Stimulated activated CD4-positive, alpha-beta T cell treated with anti-CD3 and anti-CD28 coated beads, Interleukin-1b, Interleukin-23, amount 100 ng/mL, for 48 hours (primary cell): ENCODE measurements at regions not wholly inside any gene's neighbourhood (a gene's known extent, or its start where the extent isn't known, plus 50 kb on each side); places are given as distances from the start of the nearest gene placed in this dataset.

ENCODE experiments used
- DNase-seq: peaks from one replicate; pipeline ENCODE4 v3.0.0-alpha.2; 2020

- DNase-seq = no peak
These were observed 193.4 kb upstream of the PDE1C start for GRCh38 chr7:32263611-32264010.

GRCh38 chr7:32262315-32262714 lies 192.1 kb upstream of the PDE1C start:
- no peak for DNase-seq

DNA sequence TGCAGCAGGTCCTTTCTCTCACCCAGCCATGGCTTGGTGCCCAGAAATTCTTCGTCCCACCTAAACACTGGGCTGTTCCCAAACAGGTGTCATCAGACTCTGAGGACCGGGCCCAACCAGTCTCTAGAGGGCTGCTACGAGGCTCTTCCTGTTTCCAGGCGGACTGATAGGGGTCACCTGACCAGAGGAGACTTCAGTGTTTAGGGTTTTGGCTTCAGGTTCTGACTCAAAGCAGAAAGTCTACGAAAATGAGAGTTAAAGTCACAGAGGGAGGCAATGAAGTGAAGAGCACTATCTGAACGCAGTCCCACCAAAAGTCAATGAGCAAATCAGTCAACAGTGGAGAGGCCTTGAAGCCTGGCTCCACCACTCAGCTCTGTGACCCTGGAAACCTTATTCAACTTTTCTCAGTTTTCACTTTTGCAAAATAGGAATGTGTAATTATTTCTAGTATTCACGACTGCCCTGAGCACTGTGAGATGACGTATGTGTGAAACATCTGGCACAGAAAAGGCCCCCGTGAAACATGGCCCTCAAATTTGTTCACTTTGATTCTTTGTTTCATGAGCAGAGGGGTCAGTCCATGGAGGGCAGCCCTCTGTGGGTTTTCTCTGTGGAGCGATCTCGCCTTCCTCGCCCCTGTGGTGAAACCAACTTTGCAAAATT lies 189.9 kb upstream of the PDE1C start:
- no peak for DNase-seq

DNA sequence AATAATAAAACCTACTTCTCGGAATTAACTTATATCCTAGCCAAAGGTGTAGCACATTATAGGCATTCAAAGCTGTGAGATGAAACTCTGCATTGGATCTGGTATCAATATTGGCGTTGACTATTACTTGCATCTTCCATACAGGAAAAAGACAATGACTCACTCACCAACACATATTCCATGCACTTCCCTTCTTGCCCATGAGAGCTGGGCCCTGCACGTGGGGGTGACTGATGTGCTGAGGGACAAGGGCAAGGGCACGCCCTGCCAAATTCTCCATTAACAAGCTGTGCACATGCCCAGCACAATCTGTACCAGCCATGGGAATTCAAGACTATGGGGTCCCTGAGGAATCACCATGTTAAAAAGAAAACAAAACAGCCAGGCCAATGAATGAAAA lies 188.1 kb upstream of the PDE1C start:
- DNase-seq = no peak

DNA sequence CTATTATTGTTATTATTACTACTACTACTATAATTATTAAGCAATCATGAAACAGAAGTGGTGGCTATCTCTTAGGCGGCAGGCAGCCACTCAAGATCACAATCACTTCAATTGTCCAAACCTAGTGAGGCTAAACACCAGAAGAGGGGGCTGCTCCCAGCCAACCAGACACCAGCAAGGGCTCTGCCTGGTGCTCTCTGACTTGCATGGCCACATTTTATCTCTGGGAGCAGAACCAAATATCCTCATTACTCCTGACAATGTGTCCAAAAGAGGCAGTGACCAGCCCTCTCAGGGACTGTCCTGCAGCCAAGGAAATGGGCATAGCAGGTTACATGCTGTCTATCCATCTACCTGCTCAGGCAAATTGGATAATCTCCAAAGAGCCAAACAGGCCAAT lies 187.4 kb upstream of the PDE1C start:
- DNase-seq = no peak

DNA sequence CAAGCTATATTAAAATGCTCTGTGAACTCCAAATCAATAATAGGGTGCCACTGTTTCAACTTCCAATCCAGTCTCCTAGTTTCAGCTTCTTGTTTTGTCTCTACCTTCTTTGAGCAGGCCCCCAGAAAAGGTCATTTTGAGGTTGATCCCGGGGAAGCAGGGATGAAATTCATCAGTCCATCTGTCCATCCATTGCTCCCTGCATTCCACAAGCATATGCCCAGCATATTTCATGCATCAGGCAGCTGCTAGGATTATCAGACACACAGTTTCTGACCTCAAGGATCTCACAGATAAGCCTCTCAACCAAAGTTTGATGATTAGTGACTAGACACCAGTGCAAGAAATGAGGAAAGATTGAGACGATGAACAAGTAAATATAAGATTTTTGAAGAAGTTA lies 186.6 kb upstream of the PDE1C start:
- DNase-seq = no peak

- no peak for DNase-seq
These were observed 186.2 kb upstream of the PDE1C start for GRCh38 chr7:32256376-32256775.

- DNase-seq = no peak
These were observed 184.8 kb upstream of the PDE1C start for GRCh38 chr7:32255036-32255435.

DNA sequence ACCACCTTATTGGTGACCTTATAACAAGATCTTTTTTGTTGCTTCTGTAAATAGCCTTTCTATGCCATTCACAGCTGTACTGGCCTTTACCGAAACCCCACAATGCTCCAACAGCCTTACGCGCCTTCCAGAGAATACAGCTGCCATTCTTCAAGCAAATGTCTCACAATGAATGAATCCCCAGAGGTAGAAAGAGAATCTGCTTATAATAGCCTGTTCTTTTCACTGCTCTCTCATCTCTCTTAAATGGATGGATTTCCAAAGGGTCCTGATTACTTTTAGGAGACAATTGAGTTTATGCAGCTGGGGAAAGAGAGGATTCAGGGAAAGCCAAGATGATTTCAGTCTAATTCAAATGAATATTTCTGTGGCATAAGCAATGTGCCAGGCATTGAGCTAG lies 183.1 kb upstream of the PDE1C start:
- DNase-seq = no peak

DNA sequence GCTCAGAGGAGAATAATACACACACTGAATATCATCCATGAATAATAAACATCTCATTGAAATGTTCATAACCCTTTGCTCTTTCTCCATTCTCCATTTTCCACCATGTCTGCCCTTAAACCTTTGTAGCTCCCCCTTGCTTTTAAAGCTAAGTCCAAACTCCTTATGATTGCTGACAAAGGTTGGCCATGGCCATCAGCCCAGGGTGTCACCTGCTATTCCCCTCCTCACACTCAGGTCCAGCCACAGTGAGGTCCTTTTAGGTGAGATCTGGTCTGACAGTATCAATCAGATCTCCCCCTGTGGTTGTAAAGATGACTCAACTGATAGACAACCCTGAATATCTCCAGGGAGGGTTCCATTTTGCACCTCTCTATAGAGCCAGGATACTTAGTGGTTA lies 181.5 kb upstream of the PDE1C start:
- DNase-seq = no peak

DNA sequence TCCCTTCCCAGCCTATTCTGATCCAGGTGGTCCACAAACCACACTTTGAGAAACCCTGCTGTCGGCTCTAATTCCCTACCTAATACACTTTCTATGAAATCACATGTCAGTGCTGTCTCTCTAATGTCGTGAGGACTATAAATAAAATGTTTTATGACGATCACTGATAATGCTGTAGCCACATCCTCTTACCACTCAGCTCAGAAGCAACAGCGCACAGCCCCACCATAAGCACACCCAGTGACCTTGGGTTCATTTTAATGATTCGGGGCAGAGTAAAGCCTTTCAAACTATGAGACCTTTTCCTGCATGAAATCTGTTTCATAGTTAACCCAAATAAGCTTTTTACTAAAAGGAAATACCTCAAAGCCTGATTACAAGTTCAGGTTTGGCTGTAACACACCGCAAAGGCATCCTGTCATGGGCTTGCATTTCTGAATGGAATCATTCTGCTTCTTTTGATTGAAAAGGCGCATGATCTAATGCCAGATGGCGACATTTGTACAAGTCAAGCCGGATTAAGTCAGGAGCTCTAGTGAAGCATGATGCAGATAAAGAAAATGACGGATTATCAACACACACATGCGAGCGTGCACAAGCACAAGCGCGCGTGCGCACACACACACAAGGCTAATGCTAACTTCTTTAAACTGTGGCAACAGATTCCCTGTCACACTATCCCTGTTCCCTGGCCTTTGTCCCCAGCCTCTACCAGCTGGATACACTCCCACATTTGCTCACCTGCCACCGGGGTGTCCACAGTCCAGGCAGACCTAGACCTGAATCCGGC lies 180.5 kb upstream of the PDE1C start:
- no peak for DNase-seq

DNA sequence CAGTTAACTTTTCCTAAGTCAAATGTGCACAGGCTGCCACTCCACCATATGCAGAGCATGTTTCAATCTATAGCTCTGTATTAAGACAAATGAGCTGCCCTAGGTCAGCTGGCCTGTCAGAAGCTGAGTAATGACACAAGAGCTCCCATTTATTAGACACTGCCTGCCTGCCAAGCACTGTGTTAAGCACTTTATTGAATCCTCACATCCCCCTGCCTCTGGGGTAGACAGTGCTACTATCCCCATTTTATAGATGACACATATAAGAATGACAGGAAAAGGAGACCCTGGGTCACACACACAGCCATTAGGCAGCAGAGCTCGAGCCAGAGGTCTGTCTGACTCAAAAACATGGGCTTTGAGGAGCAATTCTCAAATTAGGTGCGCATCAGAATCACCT lies 179.8 kb upstream of the PDE1C start:
- DNase-seq = no peak

GRCh38 chr7:32248522-32248921 lies 178.3 kb upstream of the PDE1C start:
- no peak for DNase-seq

DNA sequence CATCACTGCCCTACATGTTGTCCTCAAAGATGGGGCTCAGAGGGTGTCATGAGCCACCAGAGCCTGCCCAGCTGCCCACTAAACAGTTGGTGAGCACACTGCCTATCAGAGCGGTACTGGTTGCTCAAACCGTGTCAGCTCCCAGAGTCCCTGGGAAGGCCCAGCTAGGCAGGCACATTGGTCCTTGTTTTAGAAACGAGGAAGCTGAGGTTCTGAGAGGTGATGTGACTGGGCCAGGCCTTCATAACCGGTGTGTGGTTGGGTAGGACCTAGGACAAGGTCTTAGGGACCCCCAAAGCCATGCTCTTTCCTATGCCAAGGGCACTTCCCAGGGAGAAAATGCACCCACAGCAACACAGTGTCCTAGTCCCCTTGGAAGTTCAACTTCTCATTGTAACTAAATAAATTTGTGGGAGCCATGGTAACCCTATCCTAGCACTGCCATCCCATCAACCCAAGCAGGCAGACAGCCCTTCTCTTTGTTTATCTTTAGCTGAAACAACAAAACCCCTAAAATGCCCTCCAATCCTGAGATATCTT lies 174.7 kb upstream of the PDE1C start:
- no peak for DNase-seq

GRCh38 chr7:32243687-32244290 lies 173.6 kb upstream of the PDE1C start:
- no peak for DNase-seq

DNA sequence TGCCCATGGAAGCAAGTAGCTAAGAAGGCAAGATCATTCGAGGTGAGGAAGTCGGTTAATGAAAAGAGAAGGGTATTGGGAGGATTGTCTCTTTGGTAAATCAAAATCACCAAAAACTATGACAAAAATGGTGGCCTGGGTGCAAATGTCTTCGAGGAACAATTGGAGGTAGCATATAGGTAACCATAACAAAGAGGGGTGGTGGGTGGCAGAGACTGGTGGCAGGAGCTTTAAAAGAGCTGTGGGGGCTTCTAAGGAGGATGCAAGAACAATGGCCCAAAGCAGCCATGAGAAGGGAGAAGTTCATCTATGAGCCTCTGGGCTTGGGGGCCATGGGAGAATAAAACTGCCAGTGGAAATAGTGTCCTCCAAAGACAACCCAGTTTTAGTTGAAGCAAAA lies 172.2 kb upstream of the PDE1C start:
- no peak for DNase-seq

GRCh38 chr7:32241636-32242035 lies 171.4 kb upstream of the PDE1C start:
- DNase-seq = no peak

DNA sequence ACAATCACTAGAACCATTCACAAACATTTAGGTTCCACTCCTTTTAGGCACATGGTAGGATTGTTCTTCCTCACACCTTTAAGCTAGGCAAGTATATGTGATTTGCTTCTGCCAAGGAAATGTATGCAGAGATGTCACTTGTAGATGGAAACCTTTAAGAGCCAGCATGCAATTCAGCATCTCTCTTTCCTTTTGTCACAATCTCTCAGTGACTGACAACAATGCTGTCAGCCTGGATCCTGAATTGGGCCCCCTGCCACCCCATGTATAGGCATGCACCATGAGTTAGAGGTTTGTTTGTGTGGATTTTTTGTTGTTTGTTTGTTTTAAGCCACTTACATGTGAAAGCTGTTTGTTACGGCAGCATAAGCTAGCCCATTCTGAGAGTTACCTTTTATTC lies 169.6 kb upstream of the PDE1C start:
- no peak for DNase-seq

GRCh38 chr7:32228601-32229000 lies 158.4 kb upstream of the PDE1C start:
- DNase-seq = no peak

DNA sequence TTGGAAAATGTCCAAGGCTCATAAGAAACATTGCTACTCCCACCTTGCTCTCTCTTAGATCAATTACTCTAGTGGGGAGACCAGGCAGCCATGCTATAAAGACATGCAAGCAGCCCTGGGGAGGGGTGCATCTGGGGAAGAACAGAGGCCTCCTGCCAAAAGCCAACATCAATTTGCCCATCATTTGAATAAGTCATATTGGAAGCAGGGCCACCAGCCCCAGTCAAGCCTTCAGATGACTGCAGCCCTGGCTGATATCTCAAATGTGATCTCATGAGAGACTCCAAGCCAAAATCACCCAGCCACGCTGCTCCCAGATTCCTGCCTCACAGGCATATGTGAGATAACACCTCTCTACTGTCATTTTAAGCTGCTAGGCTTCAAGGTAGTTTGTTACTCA lies 157.5 kb upstream of the PDE1C start:
- DNase-seq = no peak

GRCh38 chr7:32224276-32224675 lies 154.1 kb upstream of the PDE1C start:
- DNase-seq = no peak

DNA sequence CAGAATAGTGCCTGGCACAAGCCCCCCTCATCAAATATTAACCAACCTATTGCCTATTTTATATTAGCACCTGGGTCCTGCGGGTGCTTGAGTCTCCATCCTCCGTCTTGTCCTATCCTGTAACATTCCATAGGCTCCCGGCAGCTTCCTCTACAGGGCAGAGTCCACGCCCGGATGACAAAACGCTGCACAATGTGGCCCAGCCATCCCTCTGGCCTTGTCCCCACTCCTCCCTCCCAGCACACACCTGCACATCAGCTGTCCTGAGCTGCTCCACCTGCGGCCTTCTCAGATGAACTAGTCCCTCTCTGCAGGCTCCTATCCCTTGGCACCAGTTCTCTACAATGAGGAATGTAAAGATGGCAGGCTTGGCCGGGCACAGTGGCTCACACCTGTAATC lies 153.5 kb upstream of the PDE1C start:
- no peak for DNase-seq

GRCh38 chr7:32223071-32223650 lies 153.0 kb upstream of the PDE1C start:
- no peak for DNase-seq
